OCI-LY1 (cell line): ENCODE measurements at regions not wholly inside any gene's neighbourhood (a gene's known extent, or its start where the extent isn't known, plus 50 kb on each side); places are given as distances from the start of the nearest gene placed in this dataset.
"Not testable (repeated sequence)": the region's sequence is repeated elsewhere in the genome, so short reads cannot be mapped to it uniquely, and the experiment has no call there.

Source experiments
- H2AFZ ChIP-seq: fragments of 200-600 bp; sonication (generic), shearing (Covaris generic); 2 replicates; pipeline ENCODE4 v1.6.0; 2014; ENCODE audit warnings: antibody characterized with exemption, mild to moderate bottlenecking, low read length
- H3F3A ChIP-seq: fragments of 200-600 bp; sonication (generic), shearing (Covaris generic); 2 replicates; pipeline ENCODE4 v1.6.0; 2014; ENCODE audit warnings: mild to moderate bottlenecking, antibody characterized with exemption, low read length, moderate library complexity; ENCODE audit not compliant: insufficient read depth
- H3K27ac ChIP-seq: fragments of 200-600 bp; sonication (generic); 2 replicates; pipeline ENCODE4 v1.5.1; 2014; ENCODE audit warnings: low read length, mixed run types, mild to moderate bottlenecking, low read depth; ENCODE audit not compliant: poor library complexity, severe bottlenecking
- H3K27me3 ChIP-seq: fragments of 200-600 bp; sonication (generic); 2 replicates; pipeline ENCODE4 v1.6.0; 2014; ENCODE audit warnings: antibody characterized with exemption, mild to moderate bottlenecking, low read length, moderate library complexity; ENCODE audit not compliant: insufficient read depth
- H3K36me3 ChIP-seq: fragments of 200-600 bp; sonication (generic); 2 replicates; pipeline ENCODE4 v1.6.1; 2014; ENCODE audit warnings: mild to moderate bottlenecking, antibody characterized with exemption, low read length, moderate library complexity, mixed read lengths; ENCODE audit not compliant: insufficient read depth
- H3K4me1 ChIP-seq: fragments of 200-600 bp; sonication (generic); 2 replicates; pipeline ENCODE4 v1.5.1; 2014; ENCODE audit warnings: mild to moderate bottlenecking, low read length, moderate library complexity; ENCODE audit not compliant: insufficient read depth, severe bottlenecking
- H3K4me2 ChIP-seq: fragments of 200-600 bp; sonication (generic), shearing (Covaris generic); 2 replicates; pipeline ENCODE4 v1.6.1; 2014; ENCODE audit warnings: low read length
- H3K4me3 ChIP-seq: fragments of 200-600 bp; sonication (generic); 2 replicates; pipeline ENCODE4 v1.5.1; 2014; ENCODE audit warnings: low read length, low read depth, mild to moderate bottlenecking, mixed read lengths; ENCODE audit not compliant: poor library complexity, severe bottlenecking
- H3K79me2 ChIP-seq: fragments of 200-600 bp; shearing (Covaris generic); 2 replicates; pipeline ENCODE4 v1.6.1; 2016; ENCODE audit warnings: mixed run types, low read length, mixed read lengths; ENCODE audit not compliant: insufficient read depth
- H3K9ac ChIP-seq: fragments of 200-600 bp; sonication (generic), shearing (Covaris generic); 2 replicates; pipeline ENCODE4 v1.6.1; 2014; ENCODE audit warnings: mild to moderate bottlenecking, low read length, mixed read lengths
- H3K9me2 ChIP-seq: fragments of 200-600 bp; sonication (generic), shearing (Covaris generic); 2 replicates; pipeline ENCODE4 v1.6.1; 2014; ENCODE audit warnings: low read depth, mild to moderate bottlenecking, low read length, mixed read lengths
- H3K9me3 ChIP-seq: fragments of 200-600 bp; shearing (Covaris generic); 2 replicates; pipeline ENCODE4 v1.6.1; 2014; ENCODE audit warnings: low read length, mixed read lengths
- H4K20me1 ChIP-seq: fragments of 200-600 bp; sonication (generic), shearing (Covaris generic); 2 replicates; pipeline ENCODE4 v1.6.0; 2016; ENCODE audit warnings: mild to moderate bottlenecking, low read length; ENCODE audit not compliant: insufficient read depth
- CTCF ChIP-seq: fragments of 200-600 bp; sonication (generic), shearing (Covaris generic); IDR thresholded peaks from 2 replicates; pipeline ENCODE4 v1.5.1; 2017; ENCODE audit warnings: mild to moderate bottlenecking, antibody characterized with exemption, low read length, moderate library complexity, mixed read lengths
- EZH2 ChIP-seq: fragments of 200-600 bp; sonication (generic), shearing (Covaris generic); IDR thresholded peaks from 2 replicates; pipeline ENCODE4 v1.8.0; 2017; ENCODE audit warnings: borderline replicate concordance, mixed run types, mild to moderate bottlenecking, antibody characterized with exemption, low read length, moderate library complexity, mixed read lengths

- no peak overlapping the region for H3K27ac ChIP-seq
- H3K9ac ChIP-seq: no peak overlapping the region
- no peaks in the 10 kb centered on the region for H3K36me3 ChIP-seq
- H2AFZ ChIP-seq: no peak overlapping the region
- no peak overlapping the region for H3K4me3 ChIP-seq
- H3F3A ChIP-seq: no peaks in the 10 kb centered on the region
- H4K20me1 ChIP-seq: no peaks in the 10 kb centered on the region
- no peaks in the 10 kb centered on the region for H3K9me2 ChIP-seq
- H3K9me3 ChIP-seq: no peaks in the 10 kb centered on the region
- no peaks in the 10 kb centered on the region for H3K79me2 ChIP-seq
- H3K4me2 ChIP-seq: no peak overlapping the region
- no peaks in the 10 kb centered on the region for H3K4me1 ChIP-seq
- no peak for TF ChIP-seq CTCF
- H3K27me3 ChIP-seq: peaks cover 4% of the 10 kb centered on the region; the same call in 1 of the 2 replicates
Measured at GRCh38 chr1:157352216-157352615, 200.1 kb downstream of the FCRL5 start.

GRCh38 chr1:157351800-157352199, 200.5 kb downstream of the FCRL5 start:
- not testable (repeated sequence) for H3F3A ChIP-seq, H2AFZ ChIP-seq, H3K36me3 ChIP-seq, H3K4me3 ChIP-seq, H4K20me1 ChIP-seq, H3K9me3 ChIP-seq, H3K4me1 ChIP-seq, H3K27me3 ChIP-seq, H3K9ac ChIP-seq, H3K4me2 ChIP-seq, H3K9me2 ChIP-seq, H3K27ac ChIP-seq, H3K79me2 ChIP-seq

GRCh38 chr1:157348538-157349480, 203.5 kb downstream of the FCRL5 start:
- Histone ChIP-seq H3K9me3 (no peaks in the 10 kb centered on the region), H3K79me2 (no peaks in the 10 kb centered on the region), H3K4me2 (no peak overlapping the region), H4K20me1 (no peaks in the 10 kb centered on the region), H3K4me1 (no peaks in the 10 kb centered on the region), H3K9ac (no peak overlapping the region), H3K9me2 (no peaks in the 10 kb centered on the region), H3K27me3 (no peaks in the 10 kb centered on the region), H3K4me3 (no peak overlapping the region), H2AFZ (no peak overlapping the region), H3K36me3 (no peaks in the 10 kb centered on the region), H3F3A (no peaks in the 10 kb centered on the region), H3K27ac (no peak overlapping the region)
- TF ChIP-seq EZH2 (no peak), CTCF (no peak)

- Histone ChIP-seq H3K27ac (no peak overlapping the region), H3K4me2 (no peak overlapping the region), H3K4me1 (no peaks in the 10 kb centered on the region), H3K9ac (no peak overlapping the region), H3K4me3 (no peak overlapping the region), H3K79me2 (no peaks in the 10 kb centered on the region), H2AFZ (no peak overlapping the region), H3K36me3 (no peaks in the 10 kb centered on the region), H4K20me1 (no peaks in the 10 kb centered on the region), H3F3A (no peaks in the 10 kb centered on the region), H3K9me3 (no peaks in the 10 kb centered on the region), H3K27me3 (no peaks in the 10 kb centered on the region), H3K9me2 (no peaks in the 10 kb centered on the region)
- TF ChIP-seq EZH2 (no peak), CTCF (no peak)
Measured at GRCh38 chr1:157347506-157347905, 204.8 kb downstream of the FCRL5 start.

GRCh38 chr1:157337785-157338184, 199.6 kb upstream of the ETV3 start:
- H3K79me2 ChIP-seq: not testable (repeated sequence)

More at GRCh38 chr1:157337785-157338184, 199.6 kb upstream of the ETV3 start:
- H3F3A ChIP-seq, H3K4me1 ChIP-seq, H3K9me2 ChIP-seq, H3K36me3 ChIP-seq, H4K20me1 ChIP-seq, H3K9ac ChIP-seq, H3K9me3 ChIP-seq, H3K4me3 ChIP-seq, H3K4me2 ChIP-seq, H2AFZ ChIP-seq, H3K27me3 ChIP-seq, H3K27ac ChIP-seq: not testable (repeated sequence)
